Neural crest cell (in vitro differentiated cells): ENCODE measurements at regions not wholly inside any gene's neighbourhood (a gene's known extent, or its start where the extent isn't known, plus 50 kb on each side); places are given as distances from the start of the nearest gene placed in this dataset.

Source experiments
- DNase-seq: peaks from one replicate; pipeline ENCODE4 v3.0.0; 2021; ENCODE audit warnings: low read depth, mixed read lengths, low spot score
- H3K27ac Mint-ChIP-seq: one replicate; pipeline ENCODE4 v1.8.0; 2021; ENCODE audit warnings: mild to moderate bottlenecking, mixed read lengths; ENCODE audit not compliant: unreplicated experiment
- H3K27me3 Mint-ChIP-seq: 2 replicates; pipeline ENCODE4 v1.8.0; 2021; ENCODE audit warnings: low read depth, mild to moderate bottlenecking, mixed read lengths
- H3K36me3 Mint-ChIP-seq: 2 replicates; pipeline ENCODE4 v1.8.0; 2021; ENCODE audit warnings: low read depth, mild to moderate bottlenecking, mixed read lengths
- H3K4me1 Mint-ChIP-seq: 2 replicates; pipeline ENCODE4 v1.8.0; 2021; ENCODE audit warnings: mixed read lengths
- H3K4me3 Mint-ChIP-seq: one replicate; pipeline ENCODE4 v1.8.0; 2021; ENCODE audit warnings: mild to moderate bottlenecking, mixed read lengths
- H3K9me3 Mint-ChIP-seq: 2 replicates; pipeline ENCODE4 v1.8.0; 2021; ENCODE audit warnings: mixed read lengths
- TF ChIP-seq, protein P1 (sequence below): fragments of 200-600 bp; sonication (generic); conservative IDR thresholded peaks from 2 replicates; pipeline ENCODE4 v1.5.0; 2021; ENCODE audit warnings: antibody characterized with exemption, mild to moderate bottlenecking

DNA sequence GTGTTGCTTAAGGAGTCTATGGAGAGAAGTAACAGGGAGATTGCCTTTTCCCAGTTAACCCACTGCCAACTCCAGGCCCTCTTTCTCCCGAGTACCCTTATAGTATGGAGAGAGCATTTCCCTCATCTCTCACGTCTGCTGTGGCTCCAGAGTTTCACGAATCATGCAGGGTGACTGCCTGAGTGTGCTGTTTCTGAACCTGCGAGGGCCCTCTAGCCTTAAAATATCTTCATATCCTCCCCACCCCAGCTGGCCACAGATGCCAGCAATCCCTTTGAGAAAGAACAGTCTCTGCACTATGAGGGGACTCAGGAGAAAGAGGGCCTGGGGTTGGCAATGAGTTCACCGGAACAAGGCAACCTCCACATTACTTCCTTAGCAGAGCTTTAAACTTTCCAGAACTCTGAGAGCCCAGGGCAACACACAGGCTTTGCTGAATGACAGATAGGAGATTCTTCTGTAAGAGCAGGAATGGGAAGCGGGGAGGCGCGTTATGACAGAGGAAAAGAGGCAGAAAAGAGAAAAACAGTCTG, 81.6 kb upstream of the ANKH start:
- Mint-ChIP-seq H3K4me1 (peaks cover 11% of the 10 kb centered on the region), H3K27ac (peak overlapping the region; percentile 60), H3K9me3 (peaks cover 13% of the 10 kb centered on the region), H3K27me3 (no peaks in the 10 kb centered on the region), H3K4me3 (no peak overlapping the region), H3K36me3 (peaks cover 2% of the 10 kb centered on the region)
- no peak for DNase-seq
- TF ChIP-seq, protein P1, sequence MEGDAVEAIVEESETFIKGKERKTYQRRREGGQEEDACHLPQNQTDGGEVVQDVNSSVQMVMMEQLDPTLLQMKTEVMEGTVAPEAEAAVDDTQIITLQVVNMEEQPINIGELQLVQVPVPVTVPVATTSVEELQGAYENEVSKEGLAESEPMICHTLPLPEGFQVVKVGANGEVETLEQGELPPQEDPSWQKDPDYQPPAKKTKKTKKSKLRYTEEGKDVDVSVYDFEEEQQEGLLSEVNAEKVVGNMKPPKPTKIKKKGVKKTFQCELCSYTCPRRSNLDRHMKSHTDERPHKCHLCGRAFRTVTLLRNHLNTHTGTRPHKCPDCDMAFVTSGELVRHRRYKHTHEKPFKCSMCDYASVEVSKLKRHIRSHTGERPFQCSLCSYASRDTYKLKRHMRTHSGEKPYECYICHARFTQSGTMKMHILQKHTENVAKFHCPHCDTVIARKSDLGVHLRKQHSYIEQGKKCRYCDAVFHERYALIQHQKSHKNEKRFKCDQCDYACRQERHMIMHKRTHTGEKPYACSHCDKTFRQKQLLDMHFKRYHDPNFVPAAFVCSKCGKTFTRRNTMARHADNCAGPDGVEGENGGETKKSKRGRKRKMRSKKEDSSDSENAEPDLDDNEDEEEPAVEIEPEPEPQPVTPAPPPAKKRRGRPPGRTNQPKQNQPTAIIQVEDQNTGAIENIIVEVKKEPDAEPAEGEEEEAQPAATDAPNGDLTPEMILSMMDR = no peak

DNA sequence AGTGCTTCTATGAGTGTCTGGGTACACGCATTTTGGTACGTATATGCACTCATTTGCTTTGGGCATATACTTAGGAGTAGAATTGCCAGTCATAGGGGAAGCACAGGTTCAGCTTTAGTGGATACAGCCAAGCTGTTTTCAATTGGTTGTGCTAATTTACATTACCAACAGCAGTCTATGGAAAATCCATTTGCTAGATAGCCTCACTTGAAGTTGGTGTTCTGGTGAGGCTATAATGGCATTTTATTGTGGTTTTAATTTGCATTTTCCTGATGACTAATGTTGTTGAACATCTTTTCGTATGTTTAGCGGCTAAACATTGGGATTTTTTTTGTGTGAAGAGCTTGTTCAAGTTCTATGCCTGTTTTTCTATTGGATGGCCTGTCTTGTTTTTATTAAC, 76.8 kb upstream of the ANKH start:
- H3K36me3 Mint-ChIP-seq = peaks cover 2% of the 10 kb centered on the region

GRCh38 chr5:14946815-14947620, 75.4 kb upstream of the ANKH start:
- Mint-ChIP-seq H3K27me3 (no peaks in the 10 kb centered on the region), H3K4me1 (peaks cover 17% of the 10 kb centered on the region), H3K36me3 (peaks cover 2% of the 10 kb centered on the region), H3K27ac (no peak overlapping the region), H3K9me3 (peaks cover 15% of the 10 kb centered on the region), H3K4me3 (no peak overlapping the region)
- TF ChIP-seq, protein P1 = peak; percentile 47
- DNase-seq = no peak

More for the DNA sequence above, 76.8 kb upstream of the ANKH start:
- DNase-seq = no peak
- Mint-ChIP-seq H3K27ac (no peak overlapping the region), H3K4me1 (peaks cover 13% of the 10 kb centered on the region), H3K4me3 (no peak overlapping the region), H3K27me3 (no peaks in the 10 kb centered on the region), H3K9me3 (peaks cover 13% of the 10 kb centered on the region)
- TF ChIP-seq, protein P1 = no peak

- no peaks in the 10 kb centered on the region for H3K27me3 Mint-ChIP-seq
- TF ChIP-seq, protein P1 = no peak
- no peak overlapping the region for H3K27ac Mint-ChIP-seq
- no peak overlapping the region for H3K4me3 Mint-ChIP-seq
- peaks cover 7% of the 10 kb centered on the region for H3K36me3 Mint-ChIP-seq
- peaks cover 17% of the 10 kb centered on the region for H3K4me1 Mint-ChIP-seq
- H3K9me3 Mint-ChIP-seq = peaks cover 13% of the 10 kb centered on the region
- no peak for DNase-seq
Observed at GRCh38 chr5:14945450-14945849, 73.9 kb upstream of the ANKH start.

- H3K27me3 Mint-ChIP-seq = no peaks in the 10 kb centered on the region
- H3K36me3 Mint-ChIP-seq = peaks cover 7% of the 10 kb centered on the region
- no peak for DNase-seq
- no peak overlapping the region for H3K27ac Mint-ChIP-seq
- TF ChIP-seq, protein P1 = no peak
- H3K9me3 Mint-ChIP-seq = peaks cover 12% of the 10 kb centered on the region
- no peak overlapping the region for H3K4me3 Mint-ChIP-seq
- H3K4me1 Mint-ChIP-seq = peaks cover 17% of the 10 kb centered on the region
Observed at GRCh38 chr5:14944996-14945395, 73.4 kb upstream of the ANKH start.
